Activated CD8-positive, alpha-beta T cell treated with anti-CD3 and anti-CD28 coated beads for 36 hours (primary cell): ENCODE measurements at regions not wholly inside any gene's neighbourhood (a gene's known extent, or its start where the extent isn't known, plus 50 kb on each side); places are given as distances from the start of the nearest gene placed in this dataset.

ENCODE experiments used
- ATAC-seq: fragments of 200-7000 bp; cut with Tn5 transposase; one replicate; pipeline ENCODE4 v1.10.0; 2021; ENCODE audit warnings: mild to moderate bottlenecking, moderate library complexity
- CTCF ChIA-PET: fragments of 350-600 bp; sonication (Branson Sonifier 250); formaldehyde crosslinking; loops from one replicate; lab custom pipeline; 2021; ENCODE audit warnings: antibody characterized with exemption; lab: Charles Lee
- POLR2A ChIA-PET: fragments of 350-600 bp; sonication (Branson Sonifier 250); formaldehyde crosslinking; loops from one replicate; lab custom pipeline; 2021; ENCODE audit warnings: antibody characterized with exemption; lab: Charles Lee
- DNase-seq: peaks from one replicate; pipeline ENCODE4 v3.0.0-alpha.2; 2020
- H3K27ac Mint-ChIP-seq: one replicate; pipeline ENCODE4 v1.8.0; 2021; ENCODE audit warnings: mild to moderate bottlenecking, mixed read lengths
- H3K27me3 Mint-ChIP-seq: one replicate; pipeline ENCODE4 v1.8.0; 2021; ENCODE audit warnings: mixed read lengths
- H3K36me3 Mint-ChIP-seq: one replicate; pipeline ENCODE4 v1.8.0; 2021; ENCODE audit warnings: low read depth, mixed read lengths
- H3K4me1 Mint-ChIP-seq: one replicate; pipeline ENCODE4 v1.8.0; 2021; ENCODE audit warnings: low read depth, mixed read lengths
- H3K4me3 Mint-ChIP-seq: one replicate; pipeline ENCODE4 v1.8.0; 2021; ENCODE audit warnings: mild to moderate bottlenecking, moderate library complexity, mixed read lengths
- H3K9me3 Mint-ChIP-seq: one replicate; pipeline ENCODE4 v1.8.0; 2021; ENCODE audit warnings: mixed read lengths
- intact Hi-C: fragments of 100-400 bp; cut with micrococcal nuclease; formaldehyde crosslinking; loops from one replicate; pipeline ENCODE4 v1.10.0; 2022
- TF ChIP-seq, protein P1 (sequence below): fragments of 200-600 bp; IDR thresholded peaks from one replicate; pipeline ENCODE4 v1.8.0; 2022; ENCODE audit warnings: antibody characterized with exemption, mild to moderate bottlenecking

DNA sequence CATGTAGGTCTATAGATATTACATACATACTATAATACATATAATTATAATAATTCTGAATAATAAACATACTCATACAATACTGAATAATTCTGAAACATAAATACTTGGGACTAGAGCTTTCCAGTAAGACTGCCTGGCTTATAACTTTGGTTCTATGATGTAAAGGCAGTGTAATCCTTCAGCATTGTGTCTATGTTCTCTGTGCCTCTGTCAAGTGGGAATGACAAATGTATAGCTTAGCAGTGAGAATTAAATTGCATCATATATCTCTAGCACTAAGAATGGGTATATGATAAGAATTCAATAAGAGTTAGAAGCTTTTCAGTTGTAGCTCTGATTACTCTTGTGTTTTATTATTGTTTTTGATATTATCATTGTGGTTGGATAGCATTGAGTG is 1469.3 kb downstream of the CDH8 start:
- no peak overlapping the region for H3K27ac Mint-ChIP-seq
- peaks cover 8% of the 10 kb centered on the region for H3K9me3 Mint-ChIP-seq
- no peak for DNase-seq
- no peaks in the 10 kb centered on the region for H3K4me1 Mint-ChIP-seq
- ATAC-seq, result no peak
- H3K4me3 Mint-ChIP-seq, result no peak overlapping the region
- no peaks in the 10 kb centered on the region for H3K36me3 Mint-ChIP-seq
- ChIA-PET CTCF (no interaction called here), POLR2A (no interaction called here)
- H3K27me3 Mint-ChIP-seq, result no peaks in the 10 kb centered on the region
- TF ChIP-seq, protein P1, sequence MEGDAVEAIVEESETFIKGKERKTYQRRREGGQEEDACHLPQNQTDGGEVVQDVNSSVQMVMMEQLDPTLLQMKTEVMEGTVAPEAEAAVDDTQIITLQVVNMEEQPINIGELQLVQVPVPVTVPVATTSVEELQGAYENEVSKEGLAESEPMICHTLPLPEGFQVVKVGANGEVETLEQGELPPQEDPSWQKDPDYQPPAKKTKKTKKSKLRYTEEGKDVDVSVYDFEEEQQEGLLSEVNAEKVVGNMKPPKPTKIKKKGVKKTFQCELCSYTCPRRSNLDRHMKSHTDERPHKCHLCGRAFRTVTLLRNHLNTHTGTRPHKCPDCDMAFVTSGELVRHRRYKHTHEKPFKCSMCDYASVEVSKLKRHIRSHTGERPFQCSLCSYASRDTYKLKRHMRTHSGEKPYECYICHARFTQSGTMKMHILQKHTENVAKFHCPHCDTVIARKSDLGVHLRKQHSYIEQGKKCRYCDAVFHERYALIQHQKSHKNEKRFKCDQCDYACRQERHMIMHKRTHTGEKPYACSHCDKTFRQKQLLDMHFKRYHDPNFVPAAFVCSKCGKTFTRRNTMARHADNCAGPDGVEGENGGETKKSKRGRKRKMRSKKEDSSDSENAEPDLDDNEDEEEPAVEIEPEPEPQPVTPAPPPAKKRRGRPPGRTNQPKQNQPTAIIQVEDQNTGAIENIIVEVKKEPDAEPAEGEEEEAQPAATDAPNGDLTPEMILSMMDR, result no peak
- intact Hi-C loops, result no loop called here

DNA sequence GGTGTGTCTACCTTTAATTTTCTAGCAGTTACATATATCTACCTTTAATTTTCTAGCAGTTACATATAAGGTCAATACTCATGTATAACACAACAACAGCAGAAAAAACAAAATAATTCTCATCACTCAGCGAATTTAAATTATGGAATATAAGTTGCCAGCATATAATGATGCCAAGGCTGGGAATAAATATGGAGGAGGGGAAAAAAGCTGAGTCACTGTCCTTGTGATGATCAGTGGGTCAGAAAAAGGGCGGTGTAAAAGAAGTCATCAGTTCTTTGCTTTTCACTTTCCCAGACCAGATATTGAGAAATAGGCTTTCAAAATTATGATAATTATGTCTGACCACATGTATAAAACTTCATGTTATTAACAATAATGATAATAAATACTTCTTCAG is 1471.7 kb downstream of the CDH8 start:
- DNase-seq, result no peak
- Mint-ChIP-seq H3K27me3 (no peaks in the 10 kb centered on the region), H3K36me3 (no peaks in the 10 kb centered on the region), H3K4me1 (no peaks in the 10 kb centered on the region), H3K4me3 (no peak overlapping the region), H3K9me3 (peaks cover 6% of the 10 kb centered on the region), H3K27ac (no peak overlapping the region)
- no peak for ATAC-seq
- TF ChIP-seq, protein P1, result no peak
- POLR2A ChIA-PET, result no interaction called here
- intact Hi-C loops, result no loop called here
- CTCF ChIA-PET, result no interaction called here

DNA sequence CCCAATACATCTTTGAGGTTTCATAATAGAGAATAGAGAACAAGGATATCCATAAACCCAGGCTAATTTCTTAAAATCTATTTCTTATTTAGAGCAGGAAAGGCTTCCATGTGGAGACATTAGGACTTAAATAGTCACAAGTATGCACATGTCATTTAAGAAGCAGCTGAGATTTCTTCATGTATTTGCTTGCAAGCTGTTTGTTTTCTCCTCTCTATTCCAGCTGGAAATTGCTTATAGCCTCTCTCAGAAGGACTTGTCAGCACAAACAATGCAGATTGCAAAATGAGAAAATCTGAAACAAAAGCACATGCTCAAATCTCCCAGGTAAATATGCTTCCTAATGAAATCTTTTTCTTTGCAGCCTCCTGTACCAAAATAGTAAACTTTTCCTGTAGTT is 1473.1 kb downstream of the CDH8 start:
- TF ChIP-seq, protein P1, result no peak
- ATAC-seq (no peak), DNase-seq (no peak)
- H3K36me3 Mint-ChIP-seq, result no peaks in the 10 kb centered on the region
- no peak overlapping the region for H3K4me3 Mint-ChIP-seq
- ChIA-PET CTCF (no interaction called here), POLR2A (no interaction called here)
- H3K4me1 Mint-ChIP-seq, result no peaks in the 10 kb centered on the region
- no peaks in the 10 kb centered on the region for H3K27me3 Mint-ChIP-seq
- peaks cover 8% of the 10 kb centered on the region for H3K9me3 Mint-ChIP-seq
- intact Hi-C loops, result no loop called here
- H3K27ac Mint-ChIP-seq, result no peak overlapping the region

DNA sequence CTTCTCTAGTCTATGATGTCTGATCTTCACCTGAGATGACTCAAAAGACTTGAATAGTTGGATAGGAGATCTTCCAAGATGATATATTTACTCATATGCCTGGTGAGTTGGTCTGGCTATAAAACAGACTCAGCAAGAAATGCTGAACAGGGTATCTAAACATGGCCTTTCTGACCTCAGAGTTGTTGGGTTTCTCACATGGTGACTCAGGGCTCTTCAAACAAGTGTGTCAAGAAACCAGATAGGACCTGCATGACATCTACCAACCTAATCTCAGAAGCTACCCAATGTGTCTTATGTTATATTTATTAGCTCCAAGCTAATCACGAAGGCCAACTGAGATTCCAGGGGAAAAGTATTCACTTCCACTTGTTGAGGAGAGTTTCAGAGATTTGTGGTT is 1477.3 kb downstream of the CDH8 start:
- intact Hi-C loops, result no loop called here
- TF ChIP-seq, protein P1, result no peak
- ChIA-PET CTCF (no interaction called here), POLR2A (no interaction called here)
- H3K27ac Mint-ChIP-seq, result no peak overlapping the region
- ATAC-seq (no peak), DNase-seq (no peak)
- peaks cover 6% of the 10 kb centered on the region for H3K9me3 Mint-ChIP-seq
- no peak overlapping the region for H3K4me3 Mint-ChIP-seq
- no peaks in the 10 kb centered on the region for H3K27me3 Mint-ChIP-seq
- no peaks in the 10 kb centered on the region for H3K4me1 Mint-ChIP-seq
- H3K36me3 Mint-ChIP-seq, result no peaks in the 10 kb centered on the region

DNA sequence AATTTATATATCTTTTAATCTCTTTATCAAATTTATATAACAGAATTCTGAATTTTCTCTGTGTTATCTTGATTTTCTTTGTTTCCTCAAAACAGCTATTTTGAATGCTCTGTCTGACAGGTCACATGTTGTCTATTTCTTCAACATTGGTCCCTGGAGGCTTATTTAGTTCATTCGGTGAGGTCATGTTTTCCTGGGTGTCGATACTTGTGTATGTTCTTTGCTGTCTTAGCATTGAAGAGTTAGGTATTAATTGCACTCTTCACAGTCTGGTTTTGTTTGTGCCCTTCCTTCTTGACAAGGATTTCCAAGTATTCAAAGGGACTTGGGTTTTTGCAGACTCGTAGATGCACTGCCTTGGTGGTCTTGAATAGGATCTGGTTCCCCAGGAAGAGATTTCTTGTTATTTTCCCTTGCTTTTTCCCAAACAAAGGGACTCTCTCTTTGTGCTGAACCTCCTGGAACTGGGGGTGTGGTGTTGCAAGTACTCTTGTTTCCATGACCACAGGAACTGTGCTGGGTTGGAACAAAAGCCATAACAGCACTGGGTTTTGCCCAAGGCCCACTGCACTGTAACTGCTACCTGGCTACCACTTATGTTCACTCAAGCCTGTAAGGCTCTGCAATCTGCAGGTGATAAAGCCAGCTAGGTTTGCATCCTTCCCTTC is 1483.0 kb downstream of the CDH8 start:
- no peaks in the 10 kb centered on the region for H3K27me3 Mint-ChIP-seq
- TF ChIP-seq, protein P1, result no peak
- intact Hi-C loops, result no loop called here
- H3K27ac Mint-ChIP-seq, result no peak overlapping the region
- H3K9me3 Mint-ChIP-seq, result peaks cover 14% of the 10 kb centered on the region
- H3K4me3 Mint-ChIP-seq, result no peak overlapping the region
- ATAC-seq (no peak), DNase-seq (no peak)
- CTCF ChIA-PET, result no interaction called here
- H3K36me3 Mint-ChIP-seq, result no peaks in the 10 kb centered on the region
- no peaks in the 10 kb centered on the region for H3K4me1 Mint-ChIP-seq
- POLR2A ChIA-PET, result no interaction called here
